WTC11 (cell line): ENCODE measurements at regions not wholly inside any gene's neighbourhood (a gene's known extent, or its start where the extent isn't known, plus 50 kb on each side); places are given as distances from the start of the nearest gene placed in this dataset.

ENCODE experiments used
- ATAC-seq: fragments of 200-7000 bp; cut with Tn5 transposase; 2 replicates; pipeline ENCODE4 v1.10.0; 2021; ENCODE audit warnings: mild to moderate bottlenecking, moderate library complexity
- CTCF ChIA-PET: fragments of 300-600 bp; sonication (Branson Sonifier 250); formaldehyde crosslinking; loops from one replicate; lab custom pipeline; 2021; ENCODE audit warnings: antibody characterized with exemption; lab: Charles Lee
- POLR2A ChIA-PET: fragments of 350-600 bp; sonication (Branson Sonifier 250); formaldehyde crosslinking; loops from one replicate; lab custom pipeline; 2021; ENCODE audit warnings: antibody characterized with exemption; lab: Charles Lee
- DNase-seq: peaks from one replicate; pipeline ENCODE4 v3.0.0; 2021; ENCODE audit warnings: low spot score
- H3K27ac Mint-ChIP-seq: 2 replicates; pipeline ENCODE4 v1.8.0; 2021; ENCODE audit warnings: mixed read lengths
- H3K27me3 Mint-ChIP-seq: 2 replicates; pipeline ENCODE4 v1.8.0; 2021; ENCODE audit warnings: low read depth, mild to moderate bottlenecking, moderate library complexity, mixed read lengths
- H3K36me3 Mint-ChIP-seq: 2 replicates; pipeline ENCODE4 v1.8.0; 2021; ENCODE audit warnings: mixed read lengths
- H3K4me1 Mint-ChIP-seq: 2 replicates; pipeline ENCODE4 v1.8.0; 2022; ENCODE audit warnings: mixed read lengths
- H3K4me3 Mint-ChIP-seq: 2 replicates; pipeline ENCODE4 v1.8.0; 2021; ENCODE audit warnings: mild to moderate bottlenecking, moderate library complexity, mixed read lengths
- H3K9me3 Mint-ChIP-seq: 2 replicates; pipeline ENCODE4 v1.8.0; 2021; ENCODE audit warnings: mixed read lengths
- ATF1 ChIP-seq: sonication (generic); formaldehyde crosslinking; IDR thresholded peaks from 2 replicates; pipeline ENCODE4 v1.8.1; 2023; ENCODE audit warnings: mild to moderate bottlenecking, moderate library complexity, missing genetic modification reagents
- E2F4 ChIP-seq: sonication (generic); formaldehyde crosslinking; IDR thresholded peaks from 2 replicates; pipeline ENCODE4 v1.8.1; 2022; ENCODE audit warnings: low read depth, mild to moderate bottlenecking, moderate library complexity, missing genetic modification reagents, borderline replicate concordance
- ELF4 ChIP-seq: sonication (generic); formaldehyde crosslinking; IDR thresholded peaks from 2 replicates; pipeline ENCODE4 v1.8.1; 2022; ENCODE audit warnings: low read depth, mild to moderate bottlenecking, moderate library complexity, missing genetic modification reagents
- JAZF1 ChIP-seq: fragments of 250-450 bp; sonication (Bioruptor Pico); IDR thresholded peaks from 2 replicates; pipeline ENCODE4 v1.9.0; 2021; ENCODE audit warnings: moderate library complexity, mild to moderate bottlenecking, inconsistent platforms
- MXD4 ChIP-seq: fragments of 250-450 bp; sonication (Bioruptor Pico); IDR thresholded peaks from 2 replicates; pipeline ENCODE4 v1.8.0; 2021; ENCODE audit warnings: mild to moderate bottlenecking, moderate library complexity, borderline replicate concordance
- PRDM15 ChIP-seq: sonication (generic); formaldehyde crosslinking; IDR thresholded peaks from 2 replicates; pipeline ENCODE4 v1.8.0; 2022; ENCODE audit warnings: missing genetic modification reagents
- RORB ChIP-seq: fragments of 250-450 bp; sonication (Bioruptor Pico); IDR thresholded peaks from 2 replicates; pipeline ENCODE4 v1.9.0; 2021; ENCODE audit warnings: mild to moderate bottlenecking
- SMAD4 ChIP-seq: sonication (generic); formaldehyde crosslinking; IDR thresholded peaks from 2 replicates; pipeline ENCODE4 v1.8.0; 2022; ENCODE audit warnings: mild to moderate bottlenecking, missing genetic modification reagents
- TCF7 ChIP-seq: sonication (generic); formaldehyde crosslinking; IDR thresholded peaks from 2 replicates; pipeline ENCODE4 v1.8.0; 2022; ENCODE audit warnings: mild to moderate bottlenecking, low read depth, missing genetic modification reagents, moderate library complexity
- TP53 ChIP-seq: sonication (generic); formaldehyde crosslinking; IDR thresholded peaks from 2 replicates; pipeline ENCODE4 v1.8.1; 2023; ENCODE audit warnings: mild to moderate bottlenecking, missing genetic modification reagents
- ZMAT4 ChIP-seq: fragments of 250-450 bp; sonication (Bioruptor Pico); IDR thresholded peaks from 2 replicates; pipeline ENCODE4 v1.9.0; 2021; ENCODE audit warnings: mild to moderate bottlenecking
- ZNF281 ChIP-seq: sonication (generic); formaldehyde crosslinking; IDR thresholded peaks from 2 replicates; pipeline ENCODE4 v1.8.0; 2023; ENCODE audit warnings: mild to moderate bottlenecking, missing genetic modification reagents
- ZNF671 ChIP-seq: fragments of 250-450 bp; sonication (Bioruptor Pico); IDR thresholded peaks from 2 replicates; pipeline ENCODE4 v1.8.0; 2021; ENCODE audit warnings: mild to moderate bottlenecking
- TF ChIP-seq, protein P1 (sequence below): sonication (generic); formaldehyde crosslinking; IDR thresholded peaks from 2 replicates; pipeline ENCODE4 v1.8.1; 2023; ENCODE audit warnings: mild to moderate bottlenecking, missing genetic modification reagents
- TF ChIP-seq, protein P2 (sequence below): sonication (generic); formaldehyde crosslinking; IDR thresholded peaks from 2 replicates; pipeline ENCODE4 v1.8.0; 2022; ENCODE audit warnings: mild to moderate bottlenecking, missing genetic modification reagents
- TF ChIP-seq, protein P3 (sequence below): sonication (generic); formaldehyde crosslinking; IDR thresholded peaks from 2 replicates; pipeline ENCODE4 v1.8.0; 2022; ENCODE audit warnings: mild to moderate bottlenecking, missing genetic modification reagents

DNA sequence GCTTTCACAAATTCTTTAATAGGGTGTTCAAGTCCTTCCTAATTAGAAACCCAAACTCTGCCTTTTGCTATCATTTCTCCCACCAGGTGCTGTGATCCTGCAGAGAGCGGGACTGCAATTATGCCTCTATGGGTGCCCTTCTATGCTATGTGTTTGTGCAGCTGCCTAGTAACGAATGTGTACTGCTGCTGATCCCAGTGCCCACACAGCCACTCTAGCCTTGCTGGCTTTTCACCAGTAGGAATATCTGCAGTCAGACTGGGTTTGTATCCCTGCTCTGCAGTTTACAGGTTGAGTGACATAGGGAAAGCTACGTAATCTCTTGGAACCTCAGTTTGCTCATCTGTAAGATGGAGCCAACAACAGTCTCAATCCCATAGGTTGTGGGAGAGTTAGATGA lies 179.6 kb upstream of the IRX3 start:
- H3K4me3 Mint-ChIP-seq: no peak overlapping the region
- peaks cover 12% of the 10 kb centered on the region for H3K4me1 Mint-ChIP-seq
- H3K9me3 Mint-ChIP-seq: peaks cover 30% of the 10 kb centered on the region
- TF ChIP-seq, protein P1, sequence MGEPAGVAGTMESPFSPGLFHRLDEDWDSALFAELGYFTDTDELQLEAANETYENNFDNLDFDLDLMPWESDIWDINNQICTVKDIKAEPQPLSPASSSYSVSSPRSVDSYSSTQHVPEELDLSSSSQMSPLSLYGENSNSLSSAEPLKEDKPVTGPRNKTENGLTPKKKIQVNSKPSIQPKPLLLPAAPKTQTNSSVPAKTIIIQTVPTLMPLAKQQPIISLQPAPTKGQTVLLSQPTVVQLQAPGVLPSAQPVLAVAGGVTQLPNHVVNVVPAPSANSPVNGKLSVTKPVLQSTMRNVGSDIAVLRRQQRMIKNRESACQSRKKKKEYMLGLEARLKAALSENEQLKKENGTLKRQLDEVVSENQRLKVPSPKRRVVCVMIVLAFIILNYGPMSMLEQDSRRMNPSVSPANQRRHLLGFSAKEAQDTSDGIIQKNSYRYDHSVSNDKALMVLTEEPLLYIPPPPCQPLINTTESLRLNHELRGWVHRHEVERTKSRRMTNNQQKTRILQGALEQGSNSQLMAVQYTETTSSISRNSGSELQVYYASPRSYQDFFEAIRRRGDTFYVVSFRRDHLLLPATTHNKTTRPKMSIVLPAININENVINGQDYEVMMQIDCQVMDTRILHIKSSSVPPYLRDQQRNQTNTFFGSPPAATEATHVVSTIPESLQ: no peak
- no peak for TF ChIP-seq PRDM15
- no peak for TF ChIP-seq TCF7 (CRISPR knock-in tag)
- TF ChIP-seq, protein P2, sequence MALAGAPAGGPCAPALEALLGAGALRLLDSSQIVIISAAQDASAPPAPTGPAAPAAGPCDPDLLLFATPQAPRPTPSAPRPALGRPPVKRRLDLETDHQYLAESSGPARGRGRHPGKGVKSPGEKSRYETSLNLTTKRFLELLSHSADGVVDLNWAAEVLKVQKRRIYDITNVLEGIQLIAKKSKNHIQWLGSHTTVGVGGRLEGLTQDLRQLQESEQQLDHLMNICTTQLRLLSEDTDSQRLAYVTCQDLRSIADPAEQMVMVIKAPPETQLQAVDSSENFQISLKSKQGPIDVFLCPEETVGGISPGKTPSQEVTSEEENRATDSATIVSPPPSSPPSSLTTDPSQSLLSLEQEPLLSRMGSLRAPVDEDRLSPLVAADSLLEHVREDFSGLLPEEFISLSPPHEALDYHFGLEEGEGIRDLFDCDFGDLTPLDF (CRISPR knock-in tag): no peak
- no peak for TF ChIP-seq JAZF1 (CRISPR knock-in tag)
- no peak for TF ChIP-seq MXD4 (CRISPR knock-in tag)
- no peak for TF ChIP-seq ELF4 (CRISPR knock-in tag)
- no peak for TF ChIP-seq ZNF281
- TF ChIP-seq RORB (CRISPR knock-in tag): no peak
- TF ChIP-seq, protein P3, sequence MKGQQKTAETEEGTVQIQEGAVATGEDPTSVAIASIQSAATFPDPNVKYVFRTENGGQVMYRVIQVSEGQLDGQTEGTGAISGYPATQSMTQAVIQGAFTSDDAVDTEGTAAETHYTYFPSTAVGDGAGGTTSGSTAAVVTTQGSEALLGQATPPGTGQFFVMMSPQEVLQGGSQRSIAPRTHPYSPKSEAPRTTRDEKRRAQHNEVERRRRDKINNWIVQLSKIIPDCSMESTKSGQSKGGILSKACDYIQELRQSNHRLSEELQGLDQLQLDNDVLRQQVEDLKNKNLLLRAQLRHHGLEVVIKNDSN (CRISPR knock-in tag): no peak
- no peak for TF ChIP-seq ZNF671 (CRISPR knock-in tag)
- no peak for TF ChIP-seq SMAD4 (CRISPR knock-in tag)
- no peak for TF ChIP-seq ATF1 (CRISPR knock-in tag)
- TF ChIP-seq TP53 (CRISPR knock-in tag): no peak
- no peak for TF ChIP-seq ZMAT4 (CRISPR knock-in tag)
- no peak for TF ChIP-seq E2F4
- TF ChIP-seq, all 79 proteins: peak for 0
- Mint-ChIP-seq H3K36me3 (peaks cover 18% of the 10 kb centered on the region), H3K27me3 (peaks cover 3% of the 10 kb centered on the region; the same call in 1 of the 2 replicates), H3K27ac (no peak overlapping the region)
- ATAC-seq (no peak), DNase-seq (no peak)
- ChIA-PET POLR2A (no interaction called here), CTCF (no interaction called here)
